H9 (cell line): ENCODE measurements at regions not wholly inside any gene's neighbourhood (a gene's known extent, or its start where the extent isn't known, plus 50 kb on each side); places are given as distances from the start of the nearest gene placed in this dataset.

Experiments used
- DNase-seq: peaks from one replicate; pipeline ENCODE4 v3.0.0-alpha.2; 2017
- H2AFZ ChIP-seq: one replicate; pipeline ENCODE4 v1.6.1; 2013; ENCODE audit warnings: mild to moderate bottlenecking, low read length, control low read depth, moderate library complexity
- H2AK5ac ChIP-seq: 2 replicates; pipeline ENCODE4 v1.6.1; 2013; ENCODE audit warnings: low read length, control low read depth, mixed read lengths; ENCODE audit not compliant: insufficient read length
- H2BK120ac ChIP-seq: one replicate; pipeline ENCODE4 v1.6.1; 2013; ENCODE audit warnings: low read depth, mild to moderate bottlenecking, low read length, control low read depth, inconsistent platforms; ENCODE audit not compliant: poor library complexity, severe bottlenecking
- H2BK12ac ChIP-seq: 2 replicates; pipeline ENCODE4 v1.6.1; 2013; ENCODE audit warnings: low read length, control low read depth, mixed read lengths, low read depth; ENCODE audit not compliant: insufficient read length
- H2BK15ac ChIP-seq: 2 replicates; pipeline ENCODE4 v1.6.1; 2013; ENCODE audit warnings: low read depth, low read length, control low read depth
- H2BK20ac ChIP-seq: one replicate; pipeline ENCODE4 v1.6.1; 2013; ENCODE audit warnings: low read depth, mild to moderate bottlenecking, low read length, control low read depth, inconsistent platforms; ENCODE audit not compliant: poor library complexity, severe bottlenecking
- H2BK5ac ChIP-seq: 2 replicates; pipeline ENCODE4 v1.6.1; 2013; ENCODE audit warnings: low read length, control low read depth, mixed read lengths; ENCODE audit not compliant: insufficient read length
- H3K14ac ChIP-seq: 2 replicates; pipeline ENCODE4 v1.6.1; 2013; ENCODE audit warnings: low read length, control low read depth; ENCODE audit not compliant: insufficient read depth
- H3K18ac ChIP-seq: 2 replicates; pipeline ENCODE4 v1.6.1; 2013; ENCODE audit warnings: low read depth, mild to moderate bottlenecking, mixed read lengths, low read length, control low read depth; ENCODE audit not compliant: insufficient read length
- H3K23ac ChIP-seq: 2 replicates; pipeline ENCODE4 v1.6.1; 2013; ENCODE audit warnings: low read length, control low read depth, mixed read lengths, low read depth; ENCODE audit not compliant: insufficient read length
- H3K23me2 ChIP-seq: 2 replicates; pipeline ENCODE4 v1.6.1; 2013; ENCODE audit warnings: low read depth, mild to moderate bottlenecking, mixed read lengths, low read length, control low read depth; ENCODE audit not compliant: insufficient read length, poor library complexity, severe bottlenecking
- H3K27ac ChIP-seq: 2 replicates; pipeline ENCODE4 v1.5.1; 2013; ENCODE audit warnings: low read length, control low read depth, mixed read lengths, low read depth; ENCODE audit not compliant: insufficient read length
- H3K27me3 ChIP-seq: 2 replicates; pipeline ENCODE4 v1.6.1; 2013; ENCODE audit warnings: low read length, control low read depth, inconsistent platforms; ENCODE audit not compliant: insufficient read depth
- H3K4ac ChIP-seq: 2 replicates; pipeline ENCODE4 v1.6.1; 2013; ENCODE audit warnings: low read depth, mild to moderate bottlenecking, control low read depth, inconsistent platforms, low read length, moderate library complexity
- H3K4me1 ChIP-seq: 2 replicates; pipeline ENCODE4 v1.6.1; 2013; ENCODE audit warnings: low read length, control low read depth, inconsistent platforms; ENCODE audit not compliant: insufficient read depth
- H3K4me2 ChIP-seq: 2 replicates; pipeline ENCODE4 v1.6.1; 2013; ENCODE audit warnings: low read length, control low read depth, mixed read lengths; ENCODE audit not compliant: insufficient read length, insufficient read depth
- H3K56ac ChIP-seq: 2 replicates; pipeline ENCODE4 v1.6.1; 2013; ENCODE audit warnings: low read depth, mild to moderate bottlenecking, mixed read lengths, low read length, control low read depth; ENCODE audit not compliant: insufficient read length
- H3K79me1 ChIP-seq: 2 replicates; pipeline ENCODE4 v1.6.1; 2013; ENCODE audit warnings: low read depth, mild to moderate bottlenecking, moderate library complexity, low read length, control low read depth, inconsistent platforms; ENCODE audit not compliant: insufficient read depth, poor library complexity, severe bottlenecking
- H3K79me2 ChIP-seq: 2 replicates; pipeline ENCODE4 v1.6.1; 2013; ENCODE audit warnings: low read length, control low read depth, inconsistent platforms; ENCODE audit not compliant: insufficient read depth
- H3K9ac ChIP-seq: 2 replicates; pipeline ENCODE4 v1.6.1; 2013; ENCODE audit warnings: low read length, control low read depth, mixed read lengths; ENCODE audit not compliant: insufficient read length; ENCODE audit errors: extremely low read depth
- H3K9me3 ChIP-seq: one replicate; pipeline ENCODE4 v1.6.1; 2013; ENCODE audit warnings: low read depth, low read length, inconsistent platforms; ENCODE audit not compliant: control insufficient read depth
- H3T11ph ChIP-seq: one replicate; pipeline ENCODE4 v1.6.1; 2013; ENCODE audit warnings: mild to moderate bottlenecking, low read length, control low read depth, inconsistent platforms
- H4K20me1 ChIP-seq: one replicate; pipeline ENCODE4 v1.6.1; 2013; ENCODE audit not compliant: control insufficient read depth, insufficient read length, insufficient read depth
- H4K5ac ChIP-seq: 2 replicates; pipeline ENCODE4 v1.6.1; 2013; ENCODE audit warnings: low read depth, mild to moderate bottlenecking, mixed read lengths, low read length, control low read depth; ENCODE audit not compliant: insufficient read length
- H4K8ac ChIP-seq: replicated peaks from 2 replicates; pipeline ENCODE4 v1.6.1; 2013; ENCODE audit warnings: low read length, control low read depth, mixed read lengths, low read depth; ENCODE audit not compliant: insufficient read length
- H4K91ac ChIP-seq: 2 replicates; pipeline ENCODE4 v1.6.1; 2013; ENCODE audit warnings: low read depth, mild to moderate bottlenecking, moderate library complexity, mixed read lengths, low read length, control low read depth; ENCODE audit not compliant: insufficient read length
- H3K27ac Mint-ChIP-seq, 3 experiments: 2 replicates in 2 of 3; 3 replicates in 1 of 3; pipeline ENCODE4 v1.8.0; 2020 to 2021; ENCODE audit warnings: mixed read lengths in 3 of 3, mild to moderate bottlenecking in 1 of 3, moderate library complexity in 1 of 3
- H3K27me3 Mint-ChIP-seq: 2 replicates; pipeline ENCODE4 v1.8.0; 2021; ENCODE audit warnings: low read depth, mild to moderate bottlenecking, moderate library complexity, mixed read lengths
- H3K36me3 Mint-ChIP-seq, 3 experiments: 2 replicates in 2 of 3; 3 replicates in 1 of 3; pipeline ENCODE4 v1.8.0; 2020 to 2021; ENCODE audit warnings: low read depth in 3 of 3, mixed read lengths in 3 of 3; ENCODE audit not compliant: insufficient read depth in 1 of 3
- H3K4me1 Mint-ChIP-seq, 2 experiments: 2 replicates each; pipeline ENCODE4 v1.8.0; 2020; ENCODE audit warnings: mixed read lengths in 2 of 2
- H3K4me3 Mint-ChIP-seq, 2 experiments: 2 replicates in 1 of 2; 3 replicates in 1 of 2; pipeline ENCODE4 v1.8.0; 2020 to 2021; ENCODE audit warnings: mild to moderate bottlenecking in 2 of 2, mixed read lengths in 2 of 2, moderate library complexity in 1 of 2
- H3K9me3 Mint-ChIP-seq, 2 experiments: 2 replicates in 1 of 2; 3 replicates in 1 of 2; pipeline ENCODE4 v1.8.0; 2020; ENCODE audit warnings: mild to moderate bottlenecking in 2 of 2, mixed read lengths in 2 of 2, moderate library complexity in 1 of 2
- CTCF ChIP-seq: fragments of 200-600 bp; sonication (generic); conservative IDR thresholded peaks from 3 replicates; pipeline ENCODE4 v1.8.0; 2021; ENCODE audit warnings: antibody characterized with exemption, mild to moderate bottlenecking

- Mint-ChIP-seq H3K27me3 (no peaks in the 10 kb centered on the region), H3K36me3 (no peaks in the 10 kb centered on the region), H3K27ac (no peak overlapping the region), H3K4me1 (no peaks in the 10 kb centered on the region), H3K4me3 (no peak overlapping the region), H3K9me3 (no peaks in the 10 kb centered on the region; a peak in 3 of 5 replicates)
- Histone ChIP-seq H3K14ac (no peak overlapping the region), H4K91ac (no peak overlapping the region), H3K18ac (no peak overlapping the region), H3T11ph (no peak overlapping the region), H4K8ac (no peak overlapping the region), H3K9me3 (no peaks in the 10 kb centered on the region), H2BK20ac (no peak overlapping the region), H3K23ac (no peak overlapping the region), H4K5ac (no peak overlapping the region), H3K79me1 (no peaks in the 10 kb centered on the region), H3K4me1 (no peaks in the 10 kb centered on the region), H3K27me3 (no peaks in the 10 kb centered on the region), H2AFZ (no peak overlapping the region), H3K56ac (no peak overlapping the region), H2BK120ac (no peak overlapping the region), H4K20me1 (no peaks in the 10 kb centered on the region), H2AK5ac (no peak overlapping the region), H2BK15ac (no peak overlapping the region), H3K27ac (no peak overlapping the region), H3K79me2 (no peaks in the 10 kb centered on the region), H3K23me2 (no peaks in the 10 kb centered on the region), H3K4ac (no peak overlapping the region), H2BK5ac (no peak overlapping the region), H3K4me2 (no peak overlapping the region), H2BK12ac (no peak overlapping the region), H3K9ac (no peak overlapping the region)
- no peak for TF ChIP-seq CTCF
- no peak for DNase-seq
Observed at GRCh38 chr14:34195964-34196363, 245.1 kb upstream of the EGLN3 start.
